ENCODE measurements at regions not wholly inside any gene's neighbourhood (a gene's known extent, or its start where the extent isn't known, plus 50 kb on each side); places are given as distances from the start of the nearest gene placed in this dataset.

DNA sequence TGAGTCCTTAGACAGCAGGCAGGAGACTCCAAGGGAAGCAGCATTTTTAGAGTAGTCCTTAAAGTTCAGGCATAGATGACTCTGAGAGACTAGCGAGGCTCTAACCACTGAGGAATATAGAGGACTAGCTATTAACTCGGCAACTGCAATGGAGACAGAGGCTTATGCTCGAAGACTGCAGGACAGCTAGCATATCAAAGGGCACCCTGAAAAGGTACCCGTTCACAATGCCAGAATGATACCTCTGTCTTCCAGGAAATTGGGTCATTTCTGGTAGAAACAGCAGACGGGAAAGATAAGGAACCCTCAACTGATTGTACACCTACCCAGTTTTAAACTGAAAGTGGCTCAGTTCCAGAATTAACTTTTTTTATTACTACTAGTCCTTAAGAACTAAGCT is 1204.0 kb upstream of the ZEB2 start:
- DNase-seq (ENCODE audit: low spot score) = no peak

GRCh38 chr2:145721681-145722080 is 1201.8 kb upstream of the ZEB2 start:
- no peak for DNase-seq (ENCODE audit: low spot score)

GRCh38 chr2:145715601-145716000 is 1195.7 kb upstream of the ZEB2 start:
- DNase-seq (ENCODE audit: low spot score) = peak; percentile 19

- no peak for DNase-seq (ENCODE audit: low spot score)
These were observed 1190.4 kb upstream of the ZEB2 start for GRCh38 chr2:145710303-145710702.

GRCh38 chr2:145702305-145702704 is 1182.4 kb upstream of the ZEB2 start:
- no peak for DNase-seq (ENCODE audit: low spot score)

DNA sequence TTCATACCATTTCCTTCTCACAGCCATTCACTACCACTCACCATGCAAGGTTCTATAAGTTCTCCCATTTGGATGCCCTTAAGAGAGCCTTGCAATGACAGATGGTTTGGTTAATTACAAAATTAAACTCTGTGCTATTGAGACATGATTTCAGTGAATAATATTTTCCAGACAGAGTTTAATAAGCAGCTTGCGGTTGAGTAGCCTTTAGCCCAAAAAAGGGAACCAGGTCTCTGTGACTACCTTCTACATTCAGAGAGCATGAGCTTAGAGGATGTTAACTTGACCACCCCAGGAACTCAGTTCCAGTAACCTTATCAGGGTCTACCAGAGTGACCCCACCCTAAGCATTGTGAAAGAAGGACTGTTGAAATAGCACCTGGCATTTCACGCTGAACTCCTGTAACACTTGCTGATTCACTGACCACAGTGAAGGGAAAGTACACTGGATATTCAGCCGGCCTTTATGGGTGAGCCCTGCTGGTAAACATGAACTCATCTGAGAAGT is 1173.1 kb upstream of the ZEB2 start:
- peak; percentile 50 for DNase-seq (ENCODE audit: low spot score)

- DNase-seq (ENCODE audit: low spot score) = no peak
These were observed 1171.7 kb upstream of the ZEB2 start for GRCh38 chr2:145691659-145692058.

- DNase-seq (ENCODE audit: low spot score) = no peak
These were observed 1170.4 kb upstream of the ZEB2 start for GRCh38 chr2:145690183-145690778.

GRCh38 chr2:145689277-145689676 is 1169.4 kb upstream of the ZEB2 start:
- DNase-seq (ENCODE audit: low spot score) = no peak

DNA sequence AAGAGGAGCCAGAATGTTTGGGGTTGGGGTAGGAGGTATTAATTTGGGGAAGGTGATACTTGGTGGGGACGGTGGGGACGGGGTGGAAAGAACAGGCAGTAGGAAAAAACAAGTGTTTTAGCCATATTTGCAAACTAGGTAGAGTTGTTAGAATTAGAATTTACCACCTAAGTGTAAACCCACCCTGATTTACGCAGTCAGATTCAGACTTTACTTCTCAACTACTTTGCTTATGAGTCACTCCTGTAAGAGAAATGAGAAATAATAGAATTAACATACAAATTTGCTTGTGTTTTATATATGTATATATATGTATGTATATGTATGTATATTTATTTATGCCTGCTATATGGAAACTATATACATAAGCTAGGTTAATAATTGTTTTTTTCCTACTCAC is 1168.2 kb upstream of the ZEB2 start:
- DNase-seq (ENCODE audit: low spot score) = no peak

DNA sequence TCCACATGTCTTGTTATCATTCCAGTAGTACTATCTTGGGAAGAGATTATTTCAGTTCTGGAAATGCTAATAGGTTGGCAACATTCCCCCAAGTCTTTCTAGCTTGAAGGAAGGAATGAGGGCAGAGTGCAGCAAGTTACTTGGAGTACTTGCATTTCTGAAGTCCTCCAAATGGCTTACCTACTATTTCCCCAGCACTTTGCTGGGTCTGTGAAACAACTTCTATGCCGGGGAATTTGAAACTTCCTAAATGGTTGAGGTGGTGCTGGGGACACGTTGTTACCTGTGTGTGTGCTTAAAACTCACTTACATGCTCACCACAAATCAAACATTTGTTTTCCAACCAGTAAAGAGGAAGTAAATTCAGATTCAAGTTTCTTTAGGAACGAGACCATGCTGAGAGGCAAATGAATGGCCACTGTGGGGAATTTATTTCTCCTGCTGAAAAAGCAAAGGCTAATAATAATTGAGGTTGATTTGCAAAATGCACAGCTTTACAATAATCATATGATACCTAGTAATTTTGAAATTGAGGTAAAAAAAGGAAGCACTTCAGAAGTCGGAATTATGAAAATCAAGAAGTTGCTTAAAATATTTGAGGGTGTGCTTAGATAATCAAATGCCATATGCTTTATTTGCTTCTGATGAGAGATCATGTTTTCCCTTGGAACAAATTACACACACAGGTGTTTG is 1167.7 kb upstream of the ZEB2 start:
- no peak for DNase-seq (ENCODE audit: low spot score)

DNA sequence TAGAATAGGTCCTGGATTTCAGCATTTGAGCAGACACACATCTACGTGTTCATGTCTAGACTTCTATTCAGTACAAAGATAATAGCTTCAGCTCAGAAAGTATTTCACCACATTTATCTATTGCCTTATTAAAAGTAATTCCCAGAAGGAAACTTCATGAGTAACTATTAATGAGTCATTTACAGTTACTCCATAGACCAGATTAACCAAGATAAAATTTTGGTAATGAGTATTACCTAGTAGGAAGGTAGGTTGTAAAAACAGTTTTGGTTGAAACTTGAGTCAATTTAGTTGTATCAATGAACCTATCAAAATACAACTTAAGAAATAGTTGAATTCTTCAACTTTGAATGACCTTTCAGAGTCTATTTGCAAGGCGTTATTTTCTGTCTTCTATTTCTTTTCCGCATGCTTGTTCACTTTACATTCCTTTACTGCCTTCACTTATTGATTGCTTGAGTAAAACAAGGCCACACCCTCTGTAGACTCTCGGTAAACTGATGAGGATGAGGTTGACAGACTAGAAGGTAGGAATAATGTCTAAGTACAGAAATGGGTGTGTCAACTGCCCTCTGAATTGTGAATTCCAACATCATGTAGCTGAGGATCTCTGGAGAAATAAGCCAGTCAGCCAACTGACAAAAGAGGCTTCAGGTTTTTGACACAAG is 1165.6 kb upstream of the ZEB2 start:
- no peak for DNase-seq (ENCODE audit: low spot score)

- DNase-seq (ENCODE audit: low spot score) = no peak
These were observed 1162.7 kb upstream of the ZEB2 start for GRCh38 chr2:145682546-145683157.

- DNase-seq (ENCODE audit: low spot score) = no peak
These were observed 1160.4 kb upstream of the ZEB2 start for GRCh38 chr2:145680276-145680675.

DNA sequence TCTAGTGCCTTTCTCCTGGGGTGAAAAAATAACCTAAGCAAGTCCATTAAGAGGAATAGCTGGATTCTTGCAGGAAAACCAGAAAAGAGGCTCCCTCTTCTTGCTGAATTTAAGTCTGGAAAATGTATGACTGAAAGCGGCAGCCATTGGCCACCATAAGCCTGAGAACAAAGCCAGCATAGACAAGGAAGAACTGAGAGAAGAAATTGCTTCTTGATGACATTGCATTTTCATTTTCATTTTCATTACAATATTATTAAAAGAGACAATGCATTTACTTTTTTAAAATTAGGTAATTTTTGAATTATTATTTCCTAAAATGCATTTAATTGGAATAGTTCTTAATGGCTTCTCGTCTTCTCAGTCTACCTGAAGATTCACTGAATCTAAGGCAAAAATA is 1157.5 kb upstream of the ZEB2 start:
- DNase-seq (ENCODE audit: low spot score) = no peak

DNA sequence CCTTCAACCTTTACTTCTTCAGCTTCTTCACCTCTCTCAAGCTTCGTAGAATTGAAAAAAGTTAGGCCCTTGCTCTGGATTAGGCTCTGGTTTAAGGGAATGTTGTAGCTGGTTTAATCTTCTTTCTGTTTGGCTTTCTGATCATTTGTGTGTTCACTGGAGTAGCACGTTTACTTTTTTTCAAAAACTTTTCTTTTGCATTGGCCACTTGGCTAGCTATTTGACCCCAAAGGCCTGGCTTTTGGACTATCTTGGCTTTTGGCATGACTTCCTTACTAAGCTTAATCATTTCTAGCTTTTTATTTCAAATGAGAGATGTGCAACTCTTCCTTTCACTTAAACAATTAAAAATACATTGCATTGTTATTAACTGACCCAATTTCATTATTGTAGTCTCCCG is 1154.8 kb upstream of the ZEB2 start:
- DNase-seq (ENCODE audit: low spot score) = no peak

DNA sequence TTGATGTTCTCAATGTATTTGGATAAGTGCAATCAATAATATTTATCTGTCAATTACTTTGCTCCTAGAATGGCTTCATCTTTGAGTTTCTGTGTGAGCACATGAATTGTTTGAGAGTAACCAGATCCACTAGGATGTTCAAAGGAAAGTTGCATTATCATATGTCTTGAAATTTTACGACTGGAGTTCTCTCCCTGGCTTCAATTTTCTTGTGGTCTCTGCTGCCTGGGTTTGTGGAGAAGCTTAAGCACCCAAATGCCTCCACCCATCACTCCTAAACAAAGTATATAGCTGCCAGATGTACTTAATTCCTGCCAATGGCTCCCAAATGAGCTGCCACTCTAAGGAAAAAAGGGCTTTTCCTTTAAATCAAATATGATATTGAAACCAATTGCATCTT is 1149.4 kb upstream of the ZEB2 start:
- no peak for DNase-seq (ENCODE audit: low spot score)

- DNase-seq (ENCODE audit: low spot score) = no peak
These were observed 1146.6 kb upstream of the ZEB2 start for GRCh38 chr2:145666552-145666951.

GRCh38 chr2:145657265-145657664 is 1137.3 kb upstream of the ZEB2 start:
- DNase-seq (ENCODE audit: low spot score) = no peak

DNA sequence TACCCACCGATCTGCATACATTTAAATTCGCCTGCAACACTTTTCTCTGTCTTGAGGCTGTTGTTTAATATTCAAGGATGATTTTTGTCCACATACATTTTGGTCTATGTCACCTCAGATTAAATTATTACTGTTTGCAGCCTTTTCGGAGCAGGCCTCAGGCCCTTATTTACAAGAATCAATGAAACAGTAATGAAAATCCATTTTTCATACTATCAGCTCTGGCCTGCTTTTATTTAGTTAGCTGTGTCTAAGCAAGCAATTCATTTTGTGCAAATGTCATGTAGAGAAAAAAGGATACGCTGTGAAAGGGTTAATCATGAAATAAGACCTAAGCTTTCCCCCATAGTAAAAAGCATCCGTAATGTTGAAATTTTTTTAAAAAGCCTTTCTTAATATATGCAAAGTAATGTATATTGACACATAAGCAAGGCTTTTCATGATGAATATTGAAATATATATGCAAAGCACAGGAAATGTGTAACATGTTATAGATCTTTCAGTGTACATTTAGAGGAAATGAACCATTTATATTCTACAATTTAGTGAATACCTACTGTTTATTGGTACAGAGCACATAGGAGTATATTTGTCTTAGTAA is 1135.3 kb upstream of the ZEB2 start:
- DNase-seq (ENCODE audit: low spot score) = no peak

DNA sequence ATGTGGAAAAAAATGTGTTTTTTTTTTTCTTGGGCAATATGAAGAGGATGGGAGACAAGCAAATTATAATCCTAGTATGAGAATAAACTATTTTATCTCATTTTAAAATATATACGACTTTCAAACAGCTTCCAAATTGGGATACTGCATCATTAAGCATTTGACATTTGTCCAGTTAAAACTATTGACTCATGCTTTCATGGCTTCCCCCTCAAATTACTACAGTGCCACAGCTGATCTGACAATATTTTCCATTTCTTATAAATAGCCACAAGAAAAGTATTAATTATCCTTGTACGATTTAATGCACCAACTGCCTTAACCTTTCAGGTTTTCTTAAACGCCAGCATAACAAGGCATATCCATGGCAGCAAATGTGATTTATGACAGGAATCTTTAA is 1134.8 kb upstream of the ZEB2 start:
- DNase-seq (ENCODE audit: low spot score) = no peak

GRCh38 chr2:145654156-145654555 is 1134.2 kb upstream of the ZEB2 start:
- no peak for DNase-seq (ENCODE audit: low spot score)

- no peak for DNase-seq (ENCODE audit: low spot score)
These were observed 1133.6 kb upstream of the ZEB2 start for GRCh38 chr2:145653553-145653952.
